ENCODE measurements at regions not wholly inside any gene's neighbourhood (a gene's known extent, or its start where the extent isn't known, plus 50 kb on each side); places are given as distances from the start of the nearest gene placed in this dataset.

DNA sequence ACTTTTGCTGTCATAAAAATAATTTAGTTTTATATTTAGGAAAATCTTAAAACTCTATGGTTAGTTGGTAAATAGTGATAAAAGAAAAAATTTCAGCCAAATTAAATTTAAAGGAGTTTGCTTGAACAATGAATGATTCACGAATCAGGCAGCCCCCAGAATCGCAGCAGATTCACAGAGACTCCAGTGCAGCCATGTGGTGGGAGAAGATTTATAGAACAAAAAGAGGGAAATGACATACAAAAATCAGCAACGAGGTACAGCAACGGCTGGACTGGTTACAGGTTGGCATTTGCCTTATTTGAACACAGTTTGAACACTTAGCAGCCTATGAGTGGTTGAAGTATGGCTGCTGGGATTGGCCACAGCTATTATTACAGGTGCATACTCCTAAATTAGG lies 96.4 kb upstream of the MYCBP2 start:
- DNase-seq (ENCODE audit: low spot score) = no peak

DNA sequence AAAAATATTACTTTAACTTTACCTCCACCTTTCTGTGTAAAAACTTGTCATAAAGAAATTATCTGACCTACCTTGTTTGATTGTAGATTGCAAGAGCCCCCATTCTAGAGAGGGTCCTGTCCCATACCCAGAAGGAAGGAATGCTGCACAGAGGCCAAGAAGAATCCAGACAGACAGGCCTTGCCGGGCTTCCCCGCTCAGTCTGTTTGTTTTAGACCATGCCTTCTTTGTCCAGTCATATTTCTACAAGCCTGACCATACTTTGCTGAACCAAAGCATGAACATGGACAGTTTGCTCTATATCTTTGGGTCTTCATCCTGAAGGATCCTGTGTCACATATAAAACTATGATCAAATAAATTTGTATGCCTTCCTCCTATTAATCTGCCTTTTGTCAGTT lies 95.8 kb upstream of the MYCBP2 start:
- DNase-seq (ENCODE audit: low spot score) = no peak

DNA sequence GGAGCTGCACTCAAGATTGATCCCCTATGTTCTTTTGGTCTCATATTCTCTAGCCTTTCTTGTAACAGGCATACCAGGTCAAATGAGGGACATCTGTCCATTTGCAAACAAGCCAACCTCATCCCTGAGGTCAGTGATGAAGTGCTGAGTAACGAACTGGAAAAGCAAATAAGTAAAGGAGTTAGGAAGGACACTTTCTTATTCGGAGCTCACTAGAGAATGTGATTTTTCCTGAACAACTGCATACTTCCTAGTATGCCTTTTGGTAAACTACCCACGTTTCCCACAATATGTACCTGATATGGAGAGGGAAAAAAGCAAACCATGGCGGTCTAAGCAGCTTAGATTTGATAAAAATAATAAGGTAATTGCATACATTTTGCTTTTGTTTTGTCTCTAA lies 91.0 kb upstream of the MYCBP2 start:
- no peak for DNase-seq (ENCODE audit: low spot score)

DNA sequence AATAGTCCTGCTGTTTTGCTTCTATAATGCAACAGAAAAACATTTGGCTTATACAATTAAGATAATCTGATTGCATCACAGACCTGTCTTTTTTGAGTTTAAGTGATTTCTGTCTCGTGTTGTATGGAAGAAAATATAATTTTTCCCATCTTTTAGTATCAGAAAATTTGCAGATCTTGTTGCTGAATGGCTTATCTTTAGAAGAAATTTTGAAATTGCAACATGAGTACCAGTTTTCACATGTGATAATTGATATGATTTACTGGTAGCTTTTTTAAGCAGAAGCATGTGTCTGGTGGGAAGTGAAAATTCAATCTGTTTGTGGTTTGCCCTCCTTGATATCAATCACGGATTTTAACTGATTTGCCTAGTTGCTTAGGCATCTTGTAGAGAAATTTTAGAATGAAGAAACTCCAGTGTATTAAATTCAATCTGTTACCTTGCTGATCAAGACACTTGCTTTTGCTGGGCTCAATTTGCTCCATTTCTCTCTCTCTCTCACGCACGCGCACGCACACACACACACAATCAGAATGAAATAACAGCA lies 89.8 kb upstream of the MYCBP2 start:
- DNase-seq (ENCODE audit: low spot score) = no peak

DNA sequence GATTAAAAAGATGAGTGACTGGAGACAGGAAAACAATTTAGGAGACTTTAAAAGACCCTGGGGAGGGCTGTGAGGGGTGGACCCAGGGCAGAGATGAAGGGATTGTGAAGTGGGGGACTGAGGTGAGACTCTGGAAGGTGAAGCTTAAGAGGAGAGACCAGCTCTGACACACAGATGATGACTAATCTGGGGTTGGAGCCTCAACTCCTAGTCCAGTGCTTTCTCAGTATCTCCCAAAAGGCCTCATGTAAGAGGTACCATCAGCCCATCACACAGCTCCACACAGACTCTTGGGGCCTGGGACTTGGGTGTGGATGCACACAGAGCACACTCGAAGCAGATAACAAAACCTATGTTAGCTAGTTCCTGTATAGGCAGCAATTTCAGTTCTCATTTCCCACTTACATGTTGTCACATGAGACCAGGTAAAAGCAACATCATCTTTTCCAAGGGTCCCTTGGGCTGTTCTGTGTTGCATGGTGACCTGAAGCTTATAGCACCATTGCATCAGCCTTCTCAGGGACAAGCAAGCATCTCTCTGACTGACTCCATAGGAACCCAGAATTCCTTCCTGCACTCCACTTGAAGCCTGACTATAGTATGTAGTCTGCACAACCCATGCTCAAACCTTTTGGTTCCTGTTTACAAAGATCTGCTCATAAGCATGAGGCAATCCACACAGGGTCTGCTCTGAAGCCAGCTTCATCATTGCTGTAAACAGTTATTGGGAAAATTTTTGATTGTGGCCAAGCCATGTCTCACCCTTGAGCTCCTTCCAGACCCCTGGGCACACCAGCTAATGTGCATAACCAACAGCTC lies 88.6 kb upstream of the MYCBP2 start:
- no peak for DNase-seq (ENCODE audit: low spot score)

DNA sequence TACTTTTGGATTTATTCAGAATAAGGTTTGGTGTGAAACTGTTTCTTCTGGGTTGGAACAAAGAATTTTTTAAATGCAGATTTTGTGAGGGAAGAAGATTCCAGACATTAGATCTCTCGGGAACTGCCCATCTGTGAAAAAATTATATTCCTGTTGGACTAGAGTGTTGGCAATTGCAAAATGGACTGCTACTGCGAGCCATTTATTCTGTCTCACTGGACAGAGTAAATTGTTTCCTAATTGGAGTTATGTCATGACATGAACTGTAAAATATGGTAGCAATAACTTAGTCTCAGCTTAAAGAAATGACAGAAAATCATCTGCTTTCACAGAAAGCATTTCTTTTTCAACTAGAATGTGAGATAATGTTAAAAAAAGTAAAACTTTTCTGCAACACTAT lies 86.0 kb upstream of the MYCBP2 start:
- no peak for DNase-seq (ENCODE audit: low spot score)

DNA sequence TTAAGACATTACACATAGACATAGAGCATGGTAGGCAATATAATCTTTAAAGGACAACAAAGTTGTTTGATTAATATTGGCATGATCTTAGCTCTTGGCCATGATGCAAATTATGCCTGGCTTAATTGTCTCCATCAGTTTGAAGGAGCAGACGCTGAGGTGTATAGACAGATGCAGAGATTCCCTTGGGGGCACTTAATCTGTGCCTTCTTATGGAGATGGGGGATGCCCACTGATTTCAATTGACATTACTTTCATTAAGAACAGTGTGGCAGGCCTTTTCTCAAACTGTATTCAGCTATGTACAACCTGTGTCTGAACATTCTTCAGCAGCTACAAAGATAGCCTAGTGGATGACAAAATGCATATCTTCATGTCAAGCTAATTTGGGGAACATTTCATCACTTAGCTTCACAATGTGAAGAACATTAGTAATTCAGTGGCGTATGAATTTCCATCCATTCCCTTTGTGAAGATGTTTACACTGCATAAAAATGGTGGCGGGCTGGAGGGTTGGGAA lies 85.3 kb upstream of the MYCBP2 start:
- DNase-seq (ENCODE audit: low spot score) = no peak

DNA sequence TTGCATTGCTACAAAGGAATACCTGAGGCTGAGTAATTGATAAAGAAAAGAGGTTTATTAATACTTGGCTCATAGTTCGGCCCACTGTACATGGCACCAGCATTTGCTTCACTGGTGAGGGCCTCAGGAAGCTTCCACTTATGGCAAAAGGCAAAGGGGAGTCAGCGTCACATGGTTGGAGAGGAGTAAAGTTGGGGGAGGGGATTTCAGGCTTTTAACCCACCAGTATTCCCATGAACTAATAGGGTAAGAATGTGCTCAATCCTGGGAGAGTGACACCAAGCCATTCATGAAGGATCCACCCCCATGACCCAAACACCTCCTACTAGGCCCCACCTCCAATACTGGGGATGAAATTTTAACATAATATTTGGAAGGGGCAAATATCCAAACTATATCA lies 82.5 kb upstream of the MYCBP2 start:
- no peak for DNase-seq (ENCODE audit: low spot score)

DNA sequence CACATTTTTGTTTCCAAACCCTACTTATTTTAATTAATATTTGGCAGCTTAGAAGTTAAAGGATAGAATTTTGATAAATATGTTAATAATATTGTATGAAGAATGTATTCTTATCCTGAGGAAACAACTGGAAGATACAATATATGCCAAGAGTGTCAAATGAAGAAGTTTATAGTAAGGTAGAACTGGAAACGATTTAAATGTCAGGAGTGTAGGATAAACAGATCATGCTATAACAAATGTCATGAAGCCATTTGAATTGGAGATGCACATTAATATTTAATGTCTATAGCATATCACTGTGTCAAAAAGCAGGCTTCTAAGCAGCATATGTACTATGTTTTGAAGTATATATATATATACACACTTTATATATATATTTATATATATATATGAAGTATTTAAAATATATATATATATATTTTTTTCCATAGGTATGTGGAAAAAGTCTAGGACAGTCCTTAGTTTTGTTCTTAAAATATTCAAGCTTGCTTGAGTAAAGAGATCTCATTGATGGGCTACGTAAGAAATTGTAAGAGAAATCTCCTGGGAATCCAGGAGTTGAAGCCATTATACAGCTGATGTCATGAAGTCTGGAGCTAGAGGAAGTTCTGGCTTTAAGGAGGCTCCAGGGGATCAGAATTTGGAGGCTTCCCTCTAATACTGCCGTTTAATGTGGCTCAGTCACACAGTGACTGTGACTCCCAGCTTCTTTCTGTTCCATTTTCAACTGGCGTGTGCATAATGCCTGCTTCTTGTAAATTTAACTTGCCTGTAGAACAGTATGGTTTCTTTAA lies 79.9 kb upstream of the MYCBP2 start:
- no peak for DNase-seq (ENCODE audit: low spot score)

DNA sequence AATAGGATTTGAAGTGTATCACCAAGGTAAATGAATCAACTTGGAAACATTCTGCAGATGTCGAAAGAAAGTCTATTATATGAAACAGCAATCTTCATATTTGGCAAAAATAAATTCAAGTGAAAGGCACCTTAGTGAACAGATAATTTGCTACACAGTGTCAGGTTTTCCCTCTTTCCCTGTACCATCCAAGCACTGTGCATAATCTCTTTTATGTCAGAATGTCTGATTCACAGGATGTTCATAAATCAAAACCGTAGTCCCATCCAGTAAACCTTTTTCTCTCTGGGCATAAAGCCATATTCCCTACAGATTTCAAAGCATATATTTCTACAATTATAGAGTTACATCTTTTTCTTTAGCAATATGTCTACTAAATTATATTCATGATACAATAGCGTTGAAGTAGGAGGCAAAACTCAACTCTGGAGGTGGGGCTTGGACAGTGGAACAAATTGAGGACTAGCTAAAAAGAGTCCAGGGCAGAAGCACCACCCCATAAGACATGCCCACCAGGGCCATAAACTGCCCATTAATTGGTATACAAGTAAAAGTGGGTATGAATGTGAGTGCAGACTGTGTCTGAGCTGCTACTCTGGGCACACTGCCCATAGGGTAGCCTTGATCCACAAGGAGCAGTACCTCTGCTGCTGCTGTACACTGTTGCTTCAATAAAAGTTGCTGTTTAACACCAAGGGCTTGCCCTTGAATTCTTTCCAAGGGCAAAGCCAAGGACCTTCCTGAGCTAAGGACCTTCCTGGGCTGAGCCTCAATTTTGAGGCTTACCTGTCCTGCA lies 72.1 kb upstream of the MYCBP2 start:
- DNase-seq (ENCODE audit: low spot score) = no peak

DNA sequence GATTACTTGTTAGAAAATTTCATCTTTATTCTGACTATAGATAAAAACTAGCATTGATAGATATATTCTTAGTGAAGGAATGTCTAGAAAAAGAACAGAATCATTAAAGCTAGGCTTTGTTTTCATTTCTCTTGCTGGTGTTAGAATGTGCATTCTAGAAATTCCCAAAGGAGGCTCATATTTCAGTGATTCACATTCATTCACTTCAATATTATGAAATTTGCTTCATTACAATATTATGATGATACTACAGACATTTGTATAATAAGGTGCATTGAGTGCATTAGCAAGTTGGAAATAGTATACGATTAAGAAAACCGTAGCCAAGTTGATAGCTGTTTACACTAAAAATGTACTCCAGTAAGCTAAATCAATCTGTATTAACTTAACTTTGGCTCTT lies 70.7 kb upstream of the MYCBP2 start:
- DNase-seq (ENCODE audit: low spot score) = no peak

DNA sequence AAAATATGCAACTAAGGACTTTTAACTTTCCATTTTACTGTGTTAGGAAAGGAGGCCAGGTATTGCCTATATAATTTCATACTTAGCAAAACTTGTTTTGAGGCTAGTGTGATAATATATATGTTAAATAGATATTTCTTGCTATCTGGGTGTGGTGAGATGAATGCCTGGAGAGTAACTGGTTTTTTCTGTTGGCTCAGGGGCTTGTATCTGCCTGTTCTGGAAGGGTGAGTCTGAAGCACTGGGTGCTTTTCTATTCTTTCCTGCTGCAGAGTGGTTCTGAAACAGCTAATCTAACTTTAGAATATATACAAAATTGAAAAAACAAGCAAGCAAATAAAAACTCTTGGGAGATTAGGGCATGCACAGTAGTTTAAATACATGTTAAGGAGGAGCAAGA lies 64.6 kb upstream of the MYCBP2 start:
- no peak for DNase-seq (ENCODE audit: low spot score)

DNA sequence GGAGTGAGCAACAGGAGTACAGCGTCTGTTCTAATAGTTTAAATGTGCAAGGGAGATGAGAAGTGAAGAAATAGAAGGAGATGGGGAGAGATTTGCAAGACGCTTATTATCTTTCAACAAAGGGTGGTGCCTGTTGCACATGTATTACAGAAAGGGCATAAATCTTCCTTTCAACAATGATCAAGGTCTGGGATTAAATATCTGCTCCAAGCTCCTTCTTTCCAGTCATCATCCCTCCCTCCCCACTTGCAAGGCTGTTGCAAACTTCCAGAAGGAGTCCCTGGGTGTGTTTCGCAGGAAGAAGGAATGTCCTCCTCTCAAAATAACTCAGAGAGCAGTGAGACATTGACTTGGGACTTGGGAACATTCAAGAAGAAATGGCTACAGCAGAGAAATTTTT lies 63.5 kb upstream of the MYCBP2 start:
- DNase-seq (ENCODE audit: low spot score) = no peak

DNA sequence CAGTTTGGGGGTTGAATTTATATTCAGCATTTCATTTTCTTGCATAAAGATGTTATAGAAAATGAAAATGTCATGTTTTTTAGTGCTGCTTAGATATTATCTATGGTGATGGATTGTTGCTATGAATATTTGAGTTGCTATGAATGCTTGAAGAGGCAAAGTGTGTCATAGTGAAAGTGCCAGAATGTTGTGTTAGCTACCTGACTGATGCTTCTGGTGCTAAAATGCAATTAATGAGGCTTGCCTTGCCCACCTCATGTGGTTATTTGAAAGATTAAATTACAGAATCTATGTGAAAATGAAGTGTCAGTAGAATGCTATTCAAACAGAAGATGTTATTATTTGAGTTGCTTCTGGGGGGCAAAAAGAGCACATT lies 62.7 kb upstream of the MYCBP2 start:
- no peak for DNase-seq (ENCODE audit: low spot score)

DNA sequence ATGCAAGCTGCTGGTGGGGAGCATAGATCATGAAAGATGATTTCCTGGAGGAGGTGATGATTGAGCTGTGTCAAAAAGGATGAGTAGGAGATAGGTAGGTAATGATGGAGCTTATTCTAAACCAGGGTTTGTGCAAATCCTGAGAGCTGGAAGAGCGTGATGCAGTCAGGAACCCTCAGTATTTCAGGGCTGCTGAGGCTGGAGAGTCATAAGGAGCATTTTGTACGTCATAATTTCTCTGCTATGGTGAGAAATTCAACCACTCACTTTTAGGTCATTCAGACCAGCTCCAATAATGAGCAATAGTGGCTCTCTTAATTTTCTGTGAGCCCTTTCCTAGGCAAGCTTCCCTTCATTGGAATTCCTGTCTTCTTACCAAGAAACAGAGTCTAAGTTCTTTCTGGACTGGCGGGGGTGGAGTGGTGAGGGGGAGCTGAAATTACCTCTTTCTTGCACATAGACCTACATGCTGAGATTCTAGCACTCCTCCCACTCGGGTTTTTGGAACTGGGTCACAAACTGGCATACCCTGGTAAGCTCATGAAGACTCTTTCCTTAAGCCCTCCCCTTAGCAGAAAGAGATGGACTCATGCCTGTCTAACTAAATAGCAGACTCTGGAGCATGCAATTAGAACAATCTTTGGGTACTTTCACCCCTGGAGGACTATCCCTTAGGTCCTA lies 62.2 kb upstream of the MYCBP2 start:
- no peak for DNase-seq (ENCODE audit: low spot score)

DNA sequence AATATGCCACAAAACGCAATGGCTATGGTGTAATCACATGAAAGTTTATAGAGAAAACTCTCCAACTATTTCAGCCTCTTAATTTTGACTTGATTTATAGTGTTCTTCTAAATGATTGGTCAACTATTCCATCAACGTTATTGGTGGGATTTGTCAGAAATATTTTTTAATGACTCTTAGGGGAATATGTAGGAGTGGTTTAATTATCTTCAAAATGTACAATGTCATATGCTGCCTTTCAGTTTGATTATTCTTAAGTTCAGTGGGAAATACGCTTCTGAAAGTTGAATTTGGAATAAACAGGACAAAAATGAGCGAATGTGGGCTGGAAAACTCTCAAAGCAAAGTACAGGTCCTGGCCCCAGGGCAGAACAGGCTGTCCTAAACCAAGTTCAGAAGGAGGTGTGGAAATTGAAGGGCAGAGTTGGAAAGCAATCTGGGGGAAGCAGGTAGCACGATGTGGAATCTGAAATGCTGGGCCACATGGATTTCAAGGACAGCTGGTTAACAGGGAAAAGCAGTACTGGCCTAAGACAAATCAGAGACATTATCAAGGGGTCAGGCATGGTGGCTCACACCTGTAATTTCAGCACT lies 60.8 kb upstream of the MYCBP2 start:
- no peak for DNase-seq (ENCODE audit: low spot score)

DNA sequence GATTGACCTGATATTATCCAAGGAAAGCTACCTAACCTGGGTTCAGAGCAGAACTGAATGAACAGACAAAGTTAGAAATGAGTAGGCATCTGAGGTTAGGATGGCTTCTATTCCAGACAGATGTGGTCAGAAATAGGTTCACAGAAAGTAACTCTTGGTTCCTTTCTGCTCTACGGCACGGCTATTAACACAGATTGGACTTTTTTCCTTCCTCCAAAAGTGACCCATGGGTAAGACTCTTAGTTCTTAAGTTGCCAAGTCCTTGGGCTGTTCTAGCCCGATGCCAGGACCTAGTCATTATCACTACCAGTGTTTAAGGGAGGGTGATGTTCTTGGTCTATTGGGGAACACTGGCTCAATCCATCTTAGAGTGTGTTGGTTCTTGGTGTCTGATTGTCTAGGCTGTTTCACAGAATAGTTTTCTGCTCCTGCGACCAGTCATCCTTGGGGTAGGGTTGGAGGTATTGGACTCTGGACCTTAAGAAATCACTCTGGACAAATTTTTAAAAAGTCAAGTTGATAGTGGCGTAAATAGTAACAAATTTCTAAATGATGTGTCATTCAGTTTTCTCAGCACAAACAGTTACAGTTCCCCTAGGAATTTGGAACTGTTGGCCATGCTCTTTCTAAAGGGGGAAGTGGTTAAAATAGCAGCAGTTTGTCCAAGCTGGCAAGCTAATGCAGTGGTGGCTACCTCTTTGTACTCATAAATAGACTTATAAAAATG lies 60.1 kb upstream of the MYCBP2 start:
- peak; percentile 36 for DNase-seq (ENCODE audit: low spot score)

DNA sequence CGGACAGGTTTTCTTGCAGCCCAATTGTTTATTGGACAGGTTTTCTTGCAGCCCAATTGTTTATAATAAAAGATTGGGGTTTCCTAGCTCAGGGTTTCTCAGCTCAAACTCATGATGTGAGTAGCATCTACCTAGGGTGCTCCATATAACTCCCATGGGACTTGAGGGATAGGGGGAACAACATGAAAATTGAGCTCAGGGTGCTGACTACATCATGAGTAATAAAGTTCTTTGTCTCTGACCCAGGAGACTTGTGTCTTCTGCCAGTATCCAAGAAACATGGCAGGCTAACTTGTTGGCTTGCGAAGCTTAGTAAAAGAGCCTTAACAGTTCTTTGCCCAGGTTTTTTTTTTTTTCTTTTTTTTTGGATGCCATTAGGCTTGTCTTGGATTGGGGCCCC lies 59.2 kb upstream of the MYCBP2 start:
- DNase-seq (ENCODE audit: low spot score) = no peak

DNA sequence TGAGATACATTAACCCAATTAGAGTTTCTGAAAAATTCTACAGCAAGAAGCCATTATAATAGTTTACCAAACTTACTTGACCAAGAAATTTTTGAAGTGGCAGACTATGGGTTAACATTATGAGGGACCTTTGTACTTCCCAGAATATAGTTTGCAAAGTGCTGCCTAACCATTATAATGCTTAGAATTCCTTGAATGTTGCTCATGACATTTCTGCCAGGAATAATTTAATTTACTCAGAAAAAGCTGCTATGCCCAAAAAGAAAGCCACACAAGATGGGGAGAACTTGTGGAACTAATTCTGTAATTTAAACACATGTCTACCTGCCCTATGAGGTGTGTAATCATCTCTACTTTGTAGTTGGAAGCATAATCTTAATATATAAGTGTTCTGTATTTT lies 58.1 kb upstream of the MYCBP2 start:
- DNase-seq (ENCODE audit: low spot score) = no peak

DNA sequence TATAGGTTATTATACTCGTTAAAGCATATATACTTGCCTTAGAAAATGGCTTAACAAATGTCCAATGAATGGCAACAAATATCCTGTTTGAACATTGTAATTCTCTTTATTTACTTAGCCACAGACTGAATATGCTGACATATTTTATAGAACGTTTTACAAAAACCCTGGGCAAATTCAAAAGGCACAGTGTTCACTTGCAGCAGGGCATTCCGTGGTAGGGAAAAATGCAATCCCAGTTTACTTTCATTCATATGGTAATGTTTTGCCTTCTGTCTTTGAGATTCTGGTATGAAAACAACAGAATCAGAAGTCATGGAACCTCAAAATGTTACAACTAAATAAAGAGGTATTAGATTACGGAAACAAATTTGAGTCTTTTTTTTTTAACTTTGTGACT lies 56.2 kb upstream of the MYCBP2 start:
- no peak for DNase-seq (ENCODE audit: low spot score)

All from A172 (cell line).